Keratinocyte (primary cell): ENCODE measurements at regions not wholly inside any gene's neighbourhood (a gene's known extent, or its start where the extent isn't known, plus 50 kb on each side); places are given as distances from the start of the nearest gene placed in this dataset.

ENCODE experiments used
- DNase-seq: peaks from one replicate; pipeline ENCODE4 v3.0.0-alpha.2; 2011; ENCODE audit warnings: low read depth, missing footprints, low spot score
- FAIRE-seq: peaks from 2 replicates; lab custom pipeline; 2011; peaks lifted over from hg19 to GRCh38; lab: Jason Lieb, UNC
- H2AFZ ChIP-seq: 2 replicates; pipeline ENCODE4 v1.6.0; 2012; ENCODE audit warnings: low read length, control low read depth, inconsistent platforms; ENCODE audit not compliant: control insufficient read depth
- H3K27ac ChIP-seq: 2 replicates; pipeline ENCODE4 v1.5.1; 2011; ENCODE audit warnings: low read length; ENCODE audit not compliant: control insufficient read depth, insufficient read depth
- H3K27me3 ChIP-seq: 3 replicates; pipeline ENCODE4 v1.6.0; 2011; ENCODE audit warnings: low read length; ENCODE audit not compliant: control insufficient read depth, insufficient read depth; ENCODE audit errors: extremely low read depth
- H3K36me3 ChIP-seq, 2 experiments: 2 replicates in 1 of 2; 3 replicates in 1 of 2; pipeline ENCODE4 v1.5.1; 2011; ENCODE audit warnings: low read length in 2 of 2, mild to moderate bottlenecking in 1 of 2; ENCODE audit not compliant: control insufficient read depth in 2 of 2, insufficient read depth in 2 of 2; ENCODE audit errors: extremely low read depth in 1 of 2
- H3K4me1 ChIP-seq: 3 replicates; pipeline ENCODE4 v1.5.1; 2011; ENCODE audit warnings: low read length; ENCODE audit not compliant: control insufficient read depth, insufficient read depth; ENCODE audit errors: extremely low read depth
- H3K4me2 ChIP-seq: 3 replicates; pipeline ENCODE4 v1.6.0; 2011; ENCODE audit warnings: low read depth, low read length; ENCODE audit not compliant: control insufficient read depth, insufficient read depth; ENCODE audit errors: extremely low read depth
- H3K4me3 ChIP-seq, 3 experiments: fragments of 200-600 bp in 1 of 3; sonication (generic) in 1 of 3; 2 replicates in 2 of 3; 3 replicates in 1 of 3; pipeline ENCODE4 v1.5.1; 2011 to 2016; ENCODE audit warnings: low read length in 3 of 3, mild to moderate bottlenecking in 3 of 3, control low read depth in 2 of 3, inconsistent platforms in 1 of 3, low read depth in 1 of 3, mixed read lengths in 1 of 3, mixed run types in 1 of 3, moderate library complexity in 1 of 3; ENCODE audit not compliant: control insufficient read depth in 2 of 3, insufficient read depth in 2 of 3; ENCODE audit errors: extremely low read depth in 1 of 3
- H3K79me2 ChIP-seq: 2 replicates; pipeline ENCODE4 v1.6.0; 2012; ENCODE audit warnings: low read length; ENCODE audit not compliant: control insufficient read depth, insufficient read depth
- H3K9ac ChIP-seq: 3 replicates; pipeline ENCODE4 v1.6.0; 2011; ENCODE audit warnings: low read length; ENCODE audit not compliant: control insufficient read depth, insufficient read depth; ENCODE audit errors: extremely low read depth
- H3K9me1 ChIP-seq: 3 replicates; pipeline ENCODE4 v1.6.0; 2011; ENCODE audit warnings: low read length; ENCODE audit not compliant: control insufficient read depth, insufficient read depth; ENCODE audit errors: extremely low read depth
- H3K9me3 ChIP-seq: 2 replicates; pipeline ENCODE4 v1.5.1; 2012; ENCODE audit warnings: low read depth, low read length; ENCODE audit not compliant: control insufficient read depth
- H4K20me1 ChIP-seq: 3 replicates; pipeline ENCODE4 v1.6.0; 2011; ENCODE audit warnings: low read length; ENCODE audit not compliant: control insufficient read depth, insufficient read depth; ENCODE audit errors: extremely low read depth
- CTCF ChIP-seq, 3 experiments: IDR thresholded peaks in 1 of 3; conservative IDR thresholded peaks in 1 of 3; optimal IDR thresholded peaks in 1 of 3; 2 replicates in 2 of 3; 3 replicates in 1 of 3; pipeline versions ENCODE3 to v1.5.1; 2011; ENCODE audit warnings: low read length in 3 of 3, mild to moderate bottlenecking in 3 of 3, moderate library complexity in 2 of 3, control low read depth in 1 of 3, inconsistent platforms in 1 of 3; ENCODE audit not compliant: insufficient read depth in 2 of 3; ENCODE audit errors: extremely low read depth in 1 of 3
- EZH2 ChIP-seq: IDR thresholded peaks from one replicate; pipeline ENCODE4 v1.6.1; 2012; ENCODE audit warnings: inconsistent platforms, mild to moderate bottlenecking, low read length, moderate library complexity
- dilution Hi-C: fragments of 300-500 bp; cut with MboI; formaldehyde crosslinking; loops from one replicate; pipeline ENCODE4 v1.7.0; 2020; ENCODE audit warnings: low sequenced_read_pairs; ENCODE audit not compliant: extremely low pct_ligation_motif_present

GRCh38 chr4:126906466-126906865, 726.3 kb upstream of the INTU start:
- H2AFZ ChIP-seq = no peak overlapping the region
- dilution Hi-C loops = no loop called here
- DNase-seq (no peak), FAIRE-seq (no peak)
- H3K9me3 ChIP-seq = no peaks in the 10 kb centered on the region
- no peak overlapping the region for H3K4me3 ChIP-seq
- H3K79me2 ChIP-seq = no peaks in the 10 kb centered on the region
- H4K20me1 ChIP-seq = no peaks in the 10 kb centered on the region
- H3K4me1 ChIP-seq = no peaks in the 10 kb centered on the region
- H3K36me3 ChIP-seq = no peaks in the 10 kb centered on the region
- H3K4me2 ChIP-seq = no peak overlapping the region
- H3K27ac ChIP-seq = no peak overlapping the region
- H3K27me3 ChIP-seq = no peaks in the 10 kb centered on the region
- TF ChIP-seq EZH2 = no peak
- TF ChIP-seq CTCF (optimal IDR thresholded peaks at IDR 0.05 in 1 of 3, IDR thresholded peaks at IDR 0.05 in 1 of 3, conservative IDR thresholded peaks at IDR 0.05 in 1 of 3; ENCODE audit: extremely low read depth in 1 of 3, insufficient read depth in 2 of 3, low read length in 3 of 3) = no peak
- no peaks in the 10 kb centered on the region for H3K9me1 ChIP-seq
- no peak overlapping the region for H3K9ac ChIP-seq

- no peaks in the 10 kb centered on the region for H3K79me2 ChIP-seq
- H3K9ac ChIP-seq = no peak overlapping the region
- no peaks in the 10 kb centered on the region for H3K36me3 ChIP-seq
- H3K9me1 ChIP-seq = no peaks in the 10 kb centered on the region
- H3K4me1 ChIP-seq = no peaks in the 10 kb centered on the region
- no peak overlapping the region for H2AFZ ChIP-seq
- TF ChIP-seq EZH2 (no peak), CTCF (optimal IDR thresholded peaks at IDR 0.05 in 1 of 3, IDR thresholded peaks at IDR 0.05 in 1 of 3, conservative IDR thresholded peaks at IDR 0.05 in 1 of 3; ENCODE audit: extremely low read depth in 1 of 3, insufficient read depth in 2 of 3, low read length in 3 of 3) (no peak)
- H3K27ac ChIP-seq = no peak overlapping the region
- H3K9me3 ChIP-seq = no peaks in the 10 kb centered on the region
- H4K20me1 ChIP-seq = no peaks in the 10 kb centered on the region
- no peaks in the 10 kb centered on the region for H3K27me3 ChIP-seq
- no peak overlapping the region for H3K4me2 ChIP-seq
- no peak overlapping the region for H3K4me3 ChIP-seq
- dilution Hi-C loops = no loop called here
- DNase-seq (no peak), FAIRE-seq (no peak)
These were observed 725.4 kb upstream of the INTU start for GRCh38 chr4:126907389-126907788.
